GM19372 (cell line): ENCODE measurements at regions not wholly inside any gene's neighbourhood (a gene's known extent, or its start where the extent isn't known, plus 50 kb on each side); places are given as distances from the start of the nearest gene placed in this dataset.

ENCODE experiments used
- ATAC-seq: cut with Tn5 transposase; IDR thresholded peaks from one replicate; pipeline ENCODE4 v1.9.1; 2021; ENCODE audit warnings: mild to moderate bottlenecking, low read depth, moderate library complexity; ENCODE audit not compliant: unreplicated experiment

DNA sequence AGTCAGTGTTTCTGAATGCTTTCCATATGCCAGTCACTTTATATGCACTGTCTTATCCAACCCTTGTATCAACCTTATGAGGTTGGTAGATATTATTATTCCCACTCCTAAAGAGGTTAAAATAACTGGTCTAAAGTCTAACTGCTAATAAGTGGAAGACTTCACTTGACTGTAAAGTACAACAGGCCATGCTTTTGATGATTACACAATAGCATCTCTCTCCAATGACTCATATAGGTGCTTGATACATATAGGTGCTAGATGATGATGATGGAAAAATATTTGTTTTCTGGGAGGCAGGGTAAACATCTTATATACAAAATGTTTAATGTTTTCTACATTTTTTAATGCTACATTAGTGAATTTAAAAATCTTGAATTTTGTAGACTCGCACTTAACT is 75.9 kb upstream of the NR3C1 start:
- ATAC-seq, result no peak

DNA sequence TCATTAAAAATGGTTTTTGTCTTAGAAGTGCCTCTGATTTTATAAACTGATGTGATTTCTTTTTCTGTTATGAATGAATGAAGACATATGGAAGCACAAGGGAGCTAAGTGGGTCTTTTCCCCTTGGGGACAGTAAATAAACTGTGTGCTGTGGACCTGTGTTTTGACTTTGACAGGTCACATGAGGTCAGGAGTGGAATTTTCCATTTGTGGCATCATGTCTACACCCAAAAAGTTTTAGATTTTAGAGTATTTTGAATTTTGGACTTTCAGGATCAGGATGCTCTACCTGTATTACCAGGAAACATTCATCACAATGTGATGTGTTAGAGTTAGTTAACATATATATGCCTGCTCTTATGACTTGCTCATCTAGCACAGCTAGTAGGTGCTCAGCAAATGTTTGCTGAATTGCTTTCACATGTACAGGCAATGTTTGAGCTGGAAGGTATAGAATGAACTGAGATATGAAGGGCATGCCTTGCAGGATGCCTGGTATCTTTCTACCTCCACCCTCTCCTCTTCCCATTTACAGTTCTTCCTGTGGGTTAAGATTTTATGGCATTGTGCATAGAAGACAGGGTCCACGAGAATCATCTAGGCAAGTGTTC is 73.2 kb upstream of the NR3C1 start:
- ATAC-seq, result no peak

DNA sequence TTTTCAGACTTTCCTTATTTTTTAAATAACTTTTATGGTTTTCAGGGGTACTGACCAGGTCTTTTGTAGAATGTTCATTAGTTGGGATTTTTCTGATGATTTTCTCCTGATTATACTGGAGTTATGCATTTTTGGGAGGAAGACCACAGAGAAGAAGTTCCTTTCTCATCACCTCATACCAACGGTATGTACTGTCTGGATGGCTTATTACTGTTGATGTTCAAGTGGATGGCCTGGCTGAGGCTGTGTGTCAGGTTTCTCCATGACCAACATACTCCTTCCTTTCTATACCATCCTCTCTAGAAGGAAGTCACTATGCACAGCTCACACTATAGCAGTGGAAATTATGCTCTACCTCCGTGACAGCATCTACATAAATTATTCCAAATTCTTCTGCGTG is 71.1 kb upstream of the NR3C1 start:
- ATAC-seq, result no peak

DNA sequence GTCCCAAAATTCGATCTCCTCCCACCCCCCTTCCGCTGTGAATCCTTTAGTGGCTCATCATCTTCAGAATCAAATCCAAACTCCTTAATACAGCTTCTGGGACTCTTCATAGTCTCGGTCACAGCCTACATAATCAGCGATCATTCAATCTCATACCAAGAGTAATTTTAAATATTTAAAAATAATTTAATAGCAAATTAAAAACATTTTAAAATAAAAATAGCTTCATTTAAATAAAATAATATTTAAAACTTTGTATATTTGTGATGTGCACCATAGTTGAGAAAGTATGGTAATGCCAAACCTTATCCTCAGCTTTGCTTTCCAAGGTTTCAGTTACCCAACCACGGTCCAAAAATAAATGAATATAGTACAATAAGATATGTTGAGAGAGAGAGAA is 70.0 kb upstream of the NR3C1 start:
- ATAC-seq, result no peak

DNA sequence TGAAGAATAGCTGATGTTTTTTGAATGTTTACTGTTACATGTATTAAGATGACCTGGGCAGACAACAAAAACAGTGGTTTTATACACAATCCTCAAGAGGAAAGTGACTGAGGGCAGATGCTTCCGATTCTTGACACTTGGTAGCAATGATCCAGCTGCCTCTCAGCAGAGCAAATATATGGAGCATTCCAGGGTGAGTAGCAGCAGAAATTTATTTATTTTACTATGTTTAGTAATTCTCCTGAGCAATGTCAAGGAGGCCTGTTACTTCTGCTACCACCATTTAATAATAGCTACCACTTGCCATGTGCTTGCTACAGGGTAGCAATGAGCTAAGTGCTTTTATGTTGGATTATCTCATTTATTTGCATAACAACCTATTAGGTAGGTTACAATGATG is 69.1 kb upstream of the NR3C1 start:
- ATAC-seq, result no peak

DNA sequence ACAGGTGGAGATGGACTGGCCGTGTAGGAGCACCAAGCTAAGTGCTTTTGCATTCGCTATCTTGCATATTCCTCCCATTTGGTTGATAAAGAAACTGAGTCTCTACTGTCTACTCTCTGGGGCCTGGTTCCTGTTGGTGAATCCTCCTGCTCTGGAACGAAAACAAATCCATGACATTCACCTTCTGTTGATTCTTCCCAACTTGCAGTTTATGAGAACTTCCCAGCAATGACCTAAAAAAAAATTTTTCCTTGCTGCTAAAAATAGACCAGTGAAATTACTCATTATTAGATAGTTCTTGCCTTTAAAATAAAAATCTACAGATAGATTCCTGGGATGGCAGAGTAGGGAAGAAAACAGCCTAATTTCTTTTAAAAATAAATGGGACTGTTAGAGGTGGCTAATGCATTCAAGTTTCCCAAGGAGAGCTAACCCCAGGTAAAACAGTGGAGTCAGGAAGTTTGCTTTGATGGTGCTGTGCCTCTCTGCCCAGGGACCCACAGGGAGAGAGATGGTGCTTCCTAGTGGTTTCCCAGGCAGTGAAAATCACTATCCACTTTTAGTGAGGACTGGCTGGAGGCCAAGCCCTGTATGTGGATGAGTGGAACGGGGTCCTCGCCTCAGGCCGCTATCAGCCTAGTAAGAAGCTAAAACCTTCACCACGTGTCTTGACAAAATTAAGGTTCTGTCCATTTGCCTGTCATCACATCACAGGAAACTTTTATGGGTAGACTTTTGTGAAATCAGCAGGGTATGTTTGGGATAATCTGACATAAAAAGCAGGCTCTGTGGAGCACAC is 68.4 kb upstream of the NR3C1 start:
- no peak for ATAC-seq

DNA sequence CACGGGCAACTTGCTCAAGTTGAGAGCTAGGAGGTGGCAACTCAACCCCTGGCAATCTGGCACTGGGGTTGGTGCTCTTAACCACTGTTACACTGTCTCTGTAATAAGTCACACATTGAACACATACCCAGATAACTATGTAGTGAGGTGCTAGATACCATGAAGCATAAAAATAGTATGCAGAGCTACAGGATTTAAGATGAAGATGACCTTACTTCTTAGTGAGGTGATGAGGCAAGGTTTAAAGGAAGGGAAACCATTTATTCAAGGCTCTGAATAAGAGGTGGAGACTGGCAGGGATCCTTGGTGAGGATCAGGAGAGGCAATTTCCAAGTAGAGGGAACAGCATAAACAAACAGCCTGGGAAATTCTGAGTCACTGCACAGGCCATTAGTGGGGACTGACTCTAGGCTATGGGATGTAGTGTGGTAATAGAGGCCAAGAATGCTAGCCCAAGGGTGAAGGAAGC is 67.6 kb upstream of the NR3C1 start:
- ATAC-seq, result no peak

DNA sequence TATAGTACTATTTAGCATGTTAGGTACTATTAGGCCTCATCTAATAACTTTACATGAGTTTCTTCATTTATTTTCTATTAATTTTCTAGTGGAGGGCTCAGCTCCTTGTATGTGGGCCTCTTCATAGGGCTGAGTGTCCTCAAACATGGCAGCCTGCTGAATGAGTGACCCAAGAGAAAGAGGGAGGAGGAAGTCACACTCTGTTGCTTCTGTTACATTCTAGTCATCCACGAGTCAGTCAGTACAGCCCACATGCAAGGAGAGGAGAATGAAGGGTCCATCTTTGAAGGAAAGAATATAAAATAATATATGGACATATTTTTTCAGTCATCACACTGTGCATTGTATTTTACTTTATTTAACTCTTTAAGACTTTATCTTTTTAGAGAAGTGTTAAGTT is 66.6 kb upstream of the NR3C1 start:
- ATAC-seq, result no peak

DNA sequence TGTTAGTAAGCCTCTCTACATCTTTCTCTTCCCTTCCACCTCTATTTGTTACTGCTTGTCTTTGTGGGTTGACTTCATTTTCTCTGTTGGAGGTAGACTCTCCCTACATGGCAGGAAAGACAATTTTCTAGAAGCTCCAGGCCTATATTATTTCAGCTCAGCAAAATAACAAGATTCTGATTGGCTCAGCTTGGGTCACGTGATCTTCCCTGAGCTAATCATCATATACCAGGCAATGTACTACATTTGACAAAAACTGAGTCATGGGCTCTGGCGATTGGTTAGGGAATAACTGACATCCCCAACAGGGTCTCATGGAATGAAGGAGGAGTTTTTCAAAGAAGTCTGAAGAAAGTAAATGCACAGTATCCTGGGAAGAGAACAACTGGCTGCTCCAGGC is 65.6 kb upstream of the NR3C1 start:
- no peak for ATAC-seq

DNA sequence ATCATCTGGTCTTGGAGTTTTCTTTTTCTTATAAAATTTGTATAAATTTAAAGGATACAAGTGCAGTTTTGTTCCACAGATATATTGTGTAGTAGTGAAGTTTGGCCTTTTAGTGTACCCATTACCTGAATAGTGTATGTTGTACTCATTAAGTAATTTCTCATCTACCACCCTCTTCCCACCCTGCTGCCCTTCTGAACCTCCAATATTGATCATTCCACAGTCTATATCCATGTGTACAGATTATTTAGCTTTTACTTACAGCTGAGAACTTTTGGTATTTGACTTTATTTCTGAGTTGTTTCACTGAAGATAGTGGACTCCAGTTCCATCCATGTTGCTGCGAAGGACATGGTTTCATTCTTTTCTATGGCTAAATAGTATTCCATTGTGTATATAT is 63.1 kb upstream of the NR3C1 start:
- ATAC-seq, result no peak

DNA sequence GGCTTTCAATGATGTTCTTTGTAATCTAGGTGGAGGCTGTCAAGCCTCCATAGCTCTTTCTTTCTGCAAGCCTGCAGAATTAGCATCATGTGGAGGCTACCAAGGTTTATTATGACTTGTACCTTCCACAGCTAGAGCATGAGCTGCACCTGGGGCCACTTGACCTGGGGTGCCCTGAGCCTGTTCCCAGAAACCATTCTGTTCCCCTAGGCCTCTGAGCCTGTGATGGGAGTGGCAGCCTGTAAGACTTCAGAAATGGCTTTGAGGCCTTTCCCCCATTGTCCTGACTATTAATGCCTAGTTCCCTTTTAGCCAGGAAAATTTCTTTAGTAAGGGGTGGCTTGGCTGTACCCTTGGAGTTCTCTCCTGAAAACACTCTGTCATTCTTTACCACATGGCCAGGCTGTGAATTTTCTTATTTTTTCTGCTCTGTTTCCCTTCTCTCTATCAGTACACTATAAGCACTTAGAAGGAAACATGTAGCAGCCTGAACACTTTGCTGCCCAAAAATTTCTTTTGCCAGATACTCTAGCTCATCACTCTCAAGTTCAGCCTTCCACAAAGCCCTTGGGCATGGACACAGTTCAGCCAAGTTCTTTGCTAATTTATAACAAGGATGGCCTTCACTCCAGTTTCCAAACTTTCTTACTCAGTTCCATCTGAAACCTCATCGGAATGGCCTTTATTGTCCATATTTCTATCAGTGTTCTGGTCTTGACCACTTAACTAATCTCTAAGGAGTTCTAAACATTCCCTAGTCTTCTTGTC is 61.4 kb upstream of the NR3C1 start:
- no peak for ATAC-seq

DNA sequence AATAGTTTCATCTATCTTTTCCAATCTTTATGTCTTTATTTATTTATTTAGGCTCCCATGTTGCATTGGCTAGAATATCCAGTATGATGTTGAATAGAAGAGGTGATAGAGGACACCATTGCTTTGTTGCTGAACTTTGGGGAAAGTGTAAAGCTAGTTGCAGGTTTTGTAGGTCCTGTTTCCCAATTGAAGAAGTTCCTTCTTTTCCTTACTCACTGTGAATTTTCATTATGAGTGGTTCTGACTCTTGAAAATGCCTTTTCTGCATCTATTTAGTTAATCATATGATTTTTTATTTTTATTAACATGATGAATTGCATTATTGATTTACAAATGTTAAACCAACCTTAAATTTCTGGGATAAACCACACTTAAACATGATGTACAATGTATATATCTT is 58.9 kb upstream of the NR3C1 start:
- no peak for ATAC-seq

DNA sequence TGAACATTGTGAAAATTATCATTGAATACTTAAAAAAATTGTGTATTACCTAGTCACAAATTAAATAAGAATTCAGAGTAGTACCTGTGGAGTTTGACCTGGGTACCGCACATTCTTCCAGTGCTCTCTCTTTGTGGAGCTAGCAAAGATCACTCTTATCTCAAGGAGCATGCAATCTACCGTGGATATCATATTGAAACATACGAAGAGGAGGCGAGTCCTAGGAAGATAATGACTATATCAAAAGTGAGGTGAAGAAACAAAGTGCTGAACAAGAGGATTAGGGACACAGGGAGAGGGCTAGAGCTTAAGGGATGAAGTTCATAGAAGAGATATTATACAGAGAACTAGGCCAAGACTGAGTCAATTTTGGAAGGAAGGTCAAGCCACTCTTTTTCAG is 55.9 kb upstream of the NR3C1 start:
- ATAC-seq, result no peak

DNA sequence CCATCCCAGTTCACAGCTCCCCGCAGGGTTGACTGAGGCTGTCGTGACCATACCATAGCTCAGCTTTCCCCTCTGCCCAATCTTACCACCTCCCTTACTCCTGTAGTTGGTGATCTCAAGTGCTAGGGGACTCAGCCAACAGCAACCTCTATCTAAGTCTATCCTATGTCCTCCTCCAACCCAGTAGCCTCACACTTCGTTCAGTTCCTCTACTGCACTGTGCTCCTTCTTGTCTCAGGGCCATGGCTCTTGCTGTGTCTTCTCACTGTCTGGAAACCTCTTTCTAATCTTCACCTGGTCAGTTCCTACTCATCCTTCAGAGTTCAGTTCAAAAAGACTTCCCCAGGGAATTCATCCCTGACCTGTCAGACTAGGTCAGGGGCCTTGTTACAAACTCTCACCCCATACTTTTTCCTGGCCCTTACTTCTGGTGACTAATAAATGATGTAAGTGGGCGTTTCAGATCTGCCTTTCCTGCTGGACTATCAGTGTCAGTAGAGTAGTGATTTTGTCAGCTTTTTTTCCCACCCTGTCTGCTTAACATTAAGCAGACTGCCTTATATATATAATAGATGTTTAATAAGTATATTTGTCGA is 53.6 kb upstream of the NR3C1 start:
- no peak for ATAC-seq

DNA sequence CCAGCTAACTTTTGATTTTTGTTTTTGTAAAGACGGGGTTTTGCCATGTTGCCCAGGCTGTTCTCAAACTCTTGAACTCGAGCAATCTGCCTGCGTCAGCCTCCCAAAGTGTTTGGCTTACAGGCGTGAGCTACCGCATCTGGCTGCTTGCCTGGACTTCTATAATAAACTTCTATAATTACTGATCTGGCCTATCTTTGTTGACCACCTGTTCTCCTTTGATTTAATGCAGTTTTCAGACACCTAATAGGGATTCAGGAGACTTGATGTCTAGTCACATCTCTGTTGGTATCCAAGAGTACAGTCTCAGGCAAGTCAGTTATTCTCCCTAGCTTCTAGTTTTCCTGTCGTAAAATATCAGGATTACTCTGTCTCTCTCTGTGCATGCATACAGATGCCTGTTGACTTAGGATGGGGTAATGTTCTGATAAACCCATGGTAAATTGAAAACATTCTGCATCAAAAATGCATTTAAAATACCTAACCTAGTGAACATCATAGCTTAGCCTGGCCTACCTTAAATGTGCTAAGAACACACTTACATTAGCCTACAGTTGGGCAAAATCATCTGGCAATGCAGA is 51.5 kb upstream of the NR3C1 start:
- no peak for ATAC-seq

DNA sequence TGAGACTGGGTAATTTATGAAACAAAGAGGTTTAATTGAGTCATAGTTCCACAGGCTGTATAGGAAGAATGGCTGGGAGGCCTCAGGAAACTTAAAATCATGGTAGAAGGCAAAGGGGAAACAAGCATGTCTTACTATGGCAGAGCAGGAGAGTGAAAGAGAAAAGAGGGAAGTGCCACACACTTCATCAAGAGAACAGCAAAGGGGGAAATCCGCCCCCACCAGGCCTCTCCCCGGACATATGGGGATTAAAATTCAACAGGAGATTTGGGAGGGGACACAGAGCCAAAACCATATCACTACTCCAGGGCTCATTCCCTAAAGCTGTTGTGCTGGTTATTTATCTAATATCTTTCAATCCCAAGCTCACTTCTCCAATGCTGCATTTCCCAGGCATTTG is 50.2 kb upstream of the NR3C1 start:
- no peak for ATAC-seq
